AG09319 (cell line): ENCODE measurements at regions not wholly inside any gene's neighbourhood (a gene's known extent, or its start where the extent isn't known, plus 50 kb on each side); places are given as distances from the start of the nearest gene placed in this dataset.
"Not testable (repeated sequence)": the region's sequence is repeated elsewhere in the genome, so short reads cannot be mapped to it uniquely, and the experiment has no call there.

Experiments used
- DNase-seq: peaks from one replicate; pipeline ENCODE4 v3.0.0-alpha.2; 2010; ENCODE audit warnings: low read depth; ENCODE audit errors: extremely low read depth
- TF ChIP-seq, protein P1 (sequence below): IDR thresholded peaks from 2 replicates; pipeline ENCODE4 v1.5.1; 2011; ENCODE audit warnings: low read depth, mild to moderate bottlenecking, inconsistent platforms, low read length, moderate library complexity

DNA sequence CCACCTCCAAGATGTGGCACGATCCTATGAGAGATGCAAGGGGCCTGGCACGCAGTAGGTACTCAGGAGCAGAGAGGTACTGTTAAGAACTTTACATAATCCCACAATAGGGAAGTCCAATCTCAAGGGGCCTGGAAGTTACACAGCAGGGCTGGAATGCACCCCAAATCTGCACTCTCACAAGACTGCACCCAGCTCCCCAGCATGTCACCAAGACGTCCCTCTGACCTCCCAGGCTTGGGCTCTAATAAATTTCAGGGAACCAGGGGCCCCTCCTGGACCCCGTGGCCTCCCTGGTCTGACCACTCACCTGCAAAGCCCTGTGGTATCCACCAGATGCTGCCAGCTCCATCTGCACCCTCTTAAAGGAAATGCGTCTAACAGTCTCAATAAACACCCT is 94.9 kb downstream of the OAT start:
- DNase-seq = no peak
- TF ChIP-seq, protein P1, sequence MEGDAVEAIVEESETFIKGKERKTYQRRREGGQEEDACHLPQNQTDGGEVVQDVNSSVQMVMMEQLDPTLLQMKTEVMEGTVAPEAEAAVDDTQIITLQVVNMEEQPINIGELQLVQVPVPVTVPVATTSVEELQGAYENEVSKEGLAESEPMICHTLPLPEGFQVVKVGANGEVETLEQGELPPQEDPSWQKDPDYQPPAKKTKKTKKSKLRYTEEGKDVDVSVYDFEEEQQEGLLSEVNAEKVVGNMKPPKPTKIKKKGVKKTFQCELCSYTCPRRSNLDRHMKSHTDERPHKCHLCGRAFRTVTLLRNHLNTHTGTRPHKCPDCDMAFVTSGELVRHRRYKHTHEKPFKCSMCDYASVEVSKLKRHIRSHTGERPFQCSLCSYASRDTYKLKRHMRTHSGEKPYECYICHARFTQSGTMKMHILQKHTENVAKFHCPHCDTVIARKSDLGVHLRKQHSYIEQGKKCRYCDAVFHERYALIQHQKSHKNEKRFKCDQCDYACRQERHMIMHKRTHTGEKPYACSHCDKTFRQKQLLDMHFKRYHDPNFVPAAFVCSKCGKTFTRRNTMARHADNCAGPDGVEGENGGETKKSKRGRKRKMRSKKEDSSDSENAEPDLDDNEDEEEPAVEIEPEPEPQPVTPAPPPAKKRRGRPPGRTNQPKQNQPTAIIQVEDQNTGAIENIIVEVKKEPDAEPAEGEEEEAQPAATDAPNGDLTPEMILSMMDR = no peak

DNA sequence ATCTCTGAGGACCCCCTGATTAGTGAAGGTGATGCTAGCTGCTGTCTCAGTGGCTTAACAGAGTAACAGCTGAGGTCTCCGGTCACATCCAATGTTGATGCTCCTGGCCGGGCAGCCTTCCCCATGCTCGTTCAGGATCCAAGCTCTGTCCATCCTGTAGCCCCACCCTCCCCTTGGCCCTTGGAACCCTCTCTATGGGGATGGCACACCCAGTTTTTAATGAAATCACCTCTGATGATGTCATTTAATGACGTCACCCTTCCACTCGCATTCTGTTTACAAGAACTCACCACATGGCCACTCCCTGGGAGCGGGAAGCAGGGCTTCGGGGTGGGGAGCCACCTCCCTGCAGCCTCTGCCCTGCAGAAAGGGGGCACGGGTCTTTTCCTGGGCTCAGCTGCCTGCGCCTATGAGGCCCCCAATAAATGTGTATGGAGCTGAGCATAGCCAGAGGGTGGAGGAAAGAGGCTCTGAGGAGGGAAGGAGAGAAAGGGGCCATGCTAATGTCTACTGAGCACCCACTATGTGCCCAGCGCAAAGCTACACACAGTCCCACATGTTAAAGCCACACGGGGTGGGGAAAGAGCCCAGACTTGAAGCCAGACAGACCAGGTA is 95.5 kb downstream of the OAT start:
- DNase-seq = no peak
- TF ChIP-seq, protein P1 = no peak

DNA sequence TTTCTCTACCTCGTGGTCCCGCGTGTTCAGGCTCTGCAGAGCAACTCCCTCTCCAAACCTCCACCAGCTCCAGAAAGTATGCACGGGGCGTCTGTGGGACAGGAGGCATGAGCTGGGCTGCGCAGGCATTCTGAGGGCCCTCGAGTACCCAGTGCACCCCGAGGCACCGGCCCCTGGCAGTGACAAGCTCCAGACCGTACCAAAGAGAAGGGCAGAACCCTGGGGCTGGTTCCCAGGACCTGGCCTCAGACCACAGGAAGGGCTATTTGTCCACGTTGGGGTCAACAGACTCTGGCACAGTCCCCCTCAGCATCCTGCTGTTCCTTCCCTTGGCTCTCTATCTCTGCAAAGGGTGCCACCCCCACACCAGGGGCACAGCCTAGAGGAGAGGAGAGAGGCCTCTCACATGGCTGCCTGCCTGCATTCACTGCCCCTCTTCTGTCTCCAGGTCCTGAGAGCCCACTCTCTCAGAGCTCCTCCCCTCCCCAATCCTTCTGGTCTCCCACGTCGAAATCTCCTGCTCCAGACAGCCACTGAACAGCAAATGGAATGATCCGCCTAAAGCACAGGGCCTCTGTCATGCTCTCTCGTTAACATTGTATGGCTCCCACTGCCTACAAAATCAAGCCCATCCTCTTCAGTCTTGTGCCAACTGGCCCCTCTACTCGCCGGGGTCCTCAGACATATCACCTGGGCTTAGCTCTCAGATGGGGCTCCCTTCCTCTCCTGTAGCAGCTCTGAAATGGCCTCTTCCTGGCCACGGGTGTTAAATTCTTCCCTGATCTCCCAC is 96.3 kb downstream of the OAT start:
- TF ChIP-seq, protein P1 = no peak
- no peak for DNase-seq

DNA sequence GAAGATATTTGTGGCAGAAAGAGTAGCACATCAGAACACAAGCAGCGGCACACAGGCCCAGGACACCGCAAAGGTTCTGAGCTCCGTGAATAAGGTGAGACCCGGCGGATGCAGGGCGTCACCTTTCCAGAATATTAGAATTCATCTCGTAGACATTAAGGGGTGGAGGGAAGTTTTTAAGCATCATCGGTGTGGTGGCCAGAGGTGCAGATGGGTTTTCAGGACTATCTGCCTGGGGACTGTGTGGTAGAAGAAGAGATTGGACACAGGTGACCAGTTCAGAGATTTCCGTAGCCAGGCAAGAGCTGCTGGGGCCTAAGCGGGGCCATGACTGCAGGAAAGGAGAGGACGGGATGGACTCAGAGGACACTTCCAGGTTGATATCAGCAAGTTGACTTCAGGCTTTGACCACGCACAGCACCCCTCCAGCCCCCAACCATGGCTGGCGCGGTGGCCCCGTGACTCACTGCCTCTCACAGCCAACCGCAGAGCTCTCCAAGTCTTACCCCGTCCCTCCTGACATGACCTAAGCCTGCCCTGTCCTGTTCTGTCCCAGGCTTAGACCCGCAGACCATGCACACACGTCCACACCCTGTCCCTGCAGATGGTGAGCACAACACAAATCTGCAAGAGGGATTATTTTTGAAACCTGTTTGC is 97.2 kb downstream of the OAT start:
- TF ChIP-seq, protein P1 = no peak
- no peak for DNase-seq

DNA sequence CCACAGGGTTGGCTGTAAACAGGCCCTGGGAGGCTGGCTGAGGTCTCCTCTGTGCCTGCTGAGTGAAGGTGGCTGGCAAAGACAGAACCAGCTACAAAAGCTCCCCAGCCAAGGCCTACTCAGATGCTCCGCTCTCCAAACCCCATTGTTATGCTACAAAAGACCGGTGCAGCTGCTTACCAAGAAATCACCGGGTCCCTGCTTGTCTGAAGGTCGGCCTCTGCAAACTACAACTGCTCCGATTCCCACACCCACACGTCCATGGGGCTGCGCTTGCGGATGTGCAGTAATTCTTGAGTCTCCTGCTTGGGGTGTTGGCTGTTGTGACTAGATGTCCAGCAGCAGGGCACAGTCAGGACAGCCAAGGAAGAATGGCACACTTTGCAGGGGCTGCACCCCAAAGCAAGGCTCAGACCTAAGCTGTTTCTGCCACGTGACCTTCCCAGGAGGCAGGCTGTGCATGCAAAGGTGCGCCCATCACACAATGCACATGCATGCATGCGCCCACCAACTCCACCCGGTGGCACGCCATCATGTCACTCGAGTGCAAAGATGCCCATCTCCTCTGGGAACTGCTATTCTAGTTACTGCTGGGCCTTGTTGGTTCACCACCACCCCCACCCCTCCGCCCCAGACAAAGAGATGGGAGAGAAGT is 97.8 kb downstream of the OAT start:
- TF ChIP-seq, protein P1 = no peak
- DNase-seq = no peak

DNA sequence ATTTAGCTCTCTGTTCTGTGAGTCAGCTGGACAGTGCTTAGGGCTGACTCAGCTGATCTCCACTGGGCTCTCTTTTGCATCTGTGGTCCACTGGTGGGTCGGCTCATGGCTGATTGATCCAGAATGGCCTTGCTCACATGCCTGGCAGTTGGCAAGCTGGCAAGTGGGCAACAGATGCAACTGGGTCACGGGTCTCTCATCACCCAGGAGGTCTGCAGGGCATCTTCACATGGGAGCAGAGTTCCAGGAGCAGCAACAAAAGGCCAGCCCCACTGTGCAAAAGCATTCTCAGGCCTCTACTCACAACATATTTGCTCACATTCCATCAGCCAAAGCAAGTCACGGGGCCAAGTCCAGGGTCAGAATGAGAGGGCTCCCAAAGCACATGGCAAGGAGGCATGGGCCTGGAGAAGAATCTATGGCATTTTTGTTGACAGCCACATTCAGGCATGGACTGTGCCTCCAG is 98.8 kb downstream of the OAT start:
- DNase-seq = no peak
- TF ChIP-seq, protein P1 = no peak

DNA sequence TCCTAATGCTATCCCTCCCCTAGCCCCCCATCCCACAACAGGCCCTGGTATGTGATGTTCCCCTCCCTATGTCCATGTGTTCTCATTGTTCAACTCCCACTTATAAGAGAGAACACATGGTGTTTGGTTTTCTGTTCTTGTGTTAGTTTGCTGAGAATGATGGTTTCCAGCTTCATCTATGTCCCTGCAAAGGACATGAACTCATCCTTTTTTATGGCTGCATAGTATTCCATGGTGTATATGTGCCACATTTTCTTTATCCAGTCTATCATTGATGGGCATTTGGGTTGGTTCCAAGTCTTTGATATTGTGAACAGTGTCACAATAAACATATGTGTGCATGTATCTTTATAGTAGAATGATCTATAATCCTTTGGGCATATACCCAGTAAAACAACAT is 99.2 kb downstream of the OAT start:
- not testable (repeated sequence) for DNase-seq
